Activated CD4-positive, CD25-positive, alpha-beta regulatory T cell treated with anti-CD3 and anti-CD28 coated beads, Interleukin-2, amount 50 U/mL, for 72 hours (primary cell): ENCODE measurements at regions not wholly inside any gene's neighbourhood (a gene's known extent, or its start where the extent isn't known, plus 50 kb on each side); places are given as distances from the start of the nearest gene placed in this dataset.
"Not testable (repeated sequence)": the region's sequence is repeated elsewhere in the genome, so short reads cannot be mapped to it uniquely, and the experiment has no call there.

Experiments used
- DNase-seq: peaks from one replicate; pipeline ENCODE4 v3.0.0; 2021

GRCh38 chr13:73310366-73310765 lies 251.6 kb downstream of the KLF5 start:
- no peak for DNase-seq

- DNase-seq, result no peak
These were observed 248.7 kb downstream of the KLF5 start for GRCh38 chr13:73307481-73307880.

- no peak for DNase-seq
These were observed 247.9 kb downstream of the KLF5 start for GRCh38 chr13:73306688-73307087.

GRCh38 chr13:73304442-73304841 lies 245.6 kb downstream of the KLF5 start:
- DNase-seq, result no peak

- DNase-seq, result no peak
These were observed 245.0 kb downstream of the KLF5 start for GRCh38 chr13:73303851-73304250.

GRCh38 chr13:73301622-73302021 lies 242.8 kb downstream of the KLF5 start:
- DNase-seq, result not testable (repeated sequence)

GRCh38 chr13:73300718-73301425 lies 242.1 kb downstream of the KLF5 start:
- no peak for DNase-seq

- DNase-seq, result no peak
These were observed 241.0 kb downstream of the KLF5 start for GRCh38 chr13:73299787-73300186.

GRCh38 chr13:73293913-73294523 lies 235.2 kb downstream of the KLF5 start:
- no peak for DNase-seq

- no peak for DNase-seq
These were observed 233.3 kb downstream of the KLF5 start for GRCh38 chr13:73292127-73292526.

- DNase-seq, result no peak
These were observed 232.0 kb downstream of the KLF5 start for GRCh38 chr13:73290844-73291243.

GRCh38 chr13:73288596-73288995 lies 229.8 kb downstream of the KLF5 start:
- DNase-seq, result no peak

- no peak for DNase-seq
These were observed 229.0 kb downstream of the KLF5 start for GRCh38 chr13:73287831-73288230.

- no peak for DNase-seq
These were observed 228.3 kb downstream of the KLF5 start for GRCh38 chr13:73286942-73287620.

- no peak for DNase-seq
These were observed 227.4 kb downstream of the KLF5 start for GRCh38 chr13:73286177-73286576.

- DNase-seq, result no peak
These were observed 225.5 kb downstream of the KLF5 start for GRCh38 chr13:73284081-73284874.

GRCh38 chr13:73283636-73284035 lies 224.8 kb downstream of the KLF5 start:
- no peak for DNase-seq

- no peak for DNase-seq
These were observed 222.9 kb downstream of the KLF5 start for GRCh38 chr13:73281746-73282145.

- no peak for DNase-seq
These were observed 219.4 kb downstream of the KLF5 start for GRCh38 chr13:73278186-73278585.

GRCh38 chr13:73275163-73275562 lies 216.4 kb downstream of the KLF5 start:
- DNase-seq, result no peak

- DNase-seq, result no peak
These were observed 215.3 kb downstream of the KLF5 start for GRCh38 chr13:73274147-73274546.

- no peak for DNase-seq
These were observed 214.9 kb downstream of the KLF5 start for GRCh38 chr13:73273745-73274144.

- no peak for DNase-seq
These were observed 214.5 kb downstream of the KLF5 start for GRCh38 chr13:73273276-73273675.
